Cerebellar nuclear complex (tissue), 1 donor: ENCODE measurements at regions not wholly inside any gene's neighbourhood (a gene's known extent, or its start where the extent isn't known, plus 50 kb on each side); places are given as distances from the start of the nearest gene placed in this dataset.

Experiments
- DNase-seq, 2 experiments: peaks; one replicate each; lab custom pipeline; 2025; lab: John Stamatoyannopoulos, UW

GRCh38 chr2:19035238-19035637, 323.2 kb downstream of the OSR1 start:
- no peak for DNase-seq

DNA sequence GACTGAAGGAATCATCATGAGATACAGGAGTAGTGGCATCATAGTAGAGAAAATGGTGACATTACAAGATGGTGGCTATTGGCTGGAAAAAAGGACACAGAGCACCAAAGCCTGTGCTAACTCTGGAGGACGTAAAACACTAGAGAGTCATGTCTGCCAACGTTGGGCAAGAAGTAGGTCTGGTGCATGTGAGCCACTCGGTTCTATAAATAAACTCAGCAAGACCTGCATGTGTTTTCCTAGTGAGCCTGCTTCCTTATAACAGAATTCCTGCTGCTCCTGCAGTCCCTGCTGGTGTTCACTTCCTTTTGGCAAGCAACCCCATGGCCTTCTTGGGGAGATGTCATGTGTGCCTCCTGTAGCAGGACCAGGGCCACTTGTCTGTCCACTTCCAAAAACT, 325.2 kb downstream of the OSR1 start:
- DNase-seq: no peak

GRCh38 chr2:19031642-19032041, 326.8 kb downstream of the OSR1 start:
- no peak for DNase-seq

DNA sequence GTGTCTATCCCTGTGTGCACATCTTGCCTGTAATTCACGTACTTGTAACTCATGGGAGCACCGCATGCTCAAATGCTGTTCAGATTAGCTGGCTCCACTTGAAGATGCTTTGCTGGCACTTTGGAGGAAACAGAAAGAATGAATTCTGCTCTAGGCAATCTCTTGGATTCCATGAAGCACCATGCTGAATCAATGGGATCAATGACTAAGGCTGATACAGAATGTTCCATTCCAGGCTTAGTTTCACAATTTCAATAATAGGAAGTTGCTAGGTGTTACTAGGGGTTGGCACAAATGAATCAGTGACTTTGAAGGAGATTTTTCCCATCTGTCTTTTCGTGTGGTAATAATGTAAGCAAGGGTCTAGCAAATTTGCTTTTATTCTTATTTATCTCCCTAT, 328.8 kb downstream of the OSR1 start:
- DNase-seq: no peak

GRCh38 chr2:19028587-19029375, 329.6 kb downstream of the OSR1 start:
- no peak for DNase-seq

DNA sequence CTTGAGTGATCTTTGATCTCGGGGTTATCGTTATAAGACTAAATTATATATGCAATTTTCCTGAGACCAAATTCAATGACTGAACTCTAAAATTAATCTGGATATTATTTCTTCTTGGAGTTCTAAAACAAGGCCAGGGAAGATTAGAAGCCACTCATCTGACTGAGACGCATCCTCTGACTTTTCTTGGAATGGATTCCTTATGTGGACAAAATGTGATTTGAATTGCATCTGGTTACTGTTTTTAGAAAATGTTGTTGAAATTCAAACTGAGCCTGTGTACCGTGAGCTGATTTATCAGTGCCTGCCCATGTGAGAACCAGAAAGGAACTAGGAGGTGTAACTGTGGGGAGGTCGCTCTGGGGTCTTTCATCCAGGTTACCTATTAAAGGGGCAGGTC, 330.8 kb downstream of the OSR1 start:
- no peak for DNase-seq

GRCh38 chr2:19026261-19026660, 332.2 kb downstream of the OSR1 start:
- DNase-seq: no peak

GRCh38 chr2:19022334-19022733, 336.1 kb downstream of the OSR1 start:
- DNase-seq: no peak

- DNase-seq: no peak
These were observed 336.7 kb downstream of the OSR1 start for GRCh38 chr2:19021721-19022120.

- DNase-seq: no peak
These were observed 337.3 kb downstream of the OSR1 start for GRCh38 chr2:19021100-19021476.

GRCh38 chr2:19020144-19021099, 338.0 kb downstream of the OSR1 start:
- DNase-seq: no peak

GRCh38 chr2:19009510-19009909, 348.9 kb downstream of the OSR1 start:
- DNase-seq: no peak

DNA sequence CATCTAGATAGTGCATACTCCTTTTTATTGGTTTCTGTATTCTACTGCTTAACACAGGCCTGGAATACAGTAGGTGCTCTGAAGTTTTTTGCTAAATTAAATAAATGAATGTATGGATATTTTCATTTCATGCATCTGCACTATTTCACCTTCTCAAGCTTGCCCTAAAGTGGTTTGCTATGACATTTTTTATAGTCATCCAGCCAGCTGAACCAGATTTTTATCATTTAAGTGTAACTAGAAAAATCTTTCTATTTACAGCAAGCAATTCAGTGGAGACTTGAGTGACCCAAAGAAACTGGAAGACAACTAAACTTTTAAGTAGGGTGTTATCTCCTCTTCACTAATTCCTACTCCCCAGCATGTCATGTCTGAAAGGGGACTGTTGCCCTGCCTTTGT, 354.9 kb downstream of the OSR1 start:
- DNase-seq: no peak

GRCh38 chr2:19000776-19001175, 357.6 kb downstream of the OSR1 start:
- no peak for DNase-seq

DNA sequence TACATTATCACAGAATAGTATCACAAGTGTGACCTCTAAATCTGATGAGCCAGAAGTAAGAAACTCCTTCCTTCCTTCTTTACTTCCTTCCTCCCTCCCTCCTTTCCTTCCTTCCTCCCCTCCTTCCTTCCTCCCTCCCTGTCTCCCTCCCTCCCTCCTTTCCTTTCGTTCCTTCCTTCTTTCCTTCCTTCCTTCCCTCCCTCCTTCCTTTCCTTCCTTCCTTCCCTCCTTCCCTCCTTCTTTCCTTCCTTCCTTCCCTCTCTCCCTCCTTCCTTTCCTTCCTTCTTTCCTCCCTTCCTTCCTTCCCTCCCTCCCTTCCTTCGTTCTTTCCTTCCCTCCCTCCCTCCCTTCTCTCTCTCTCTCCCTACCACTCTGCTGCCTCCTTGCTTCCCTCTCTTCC, 359.2 kb downstream of the OSR1 start:
- no peak for DNase-seq

GRCh38 chr2:18998491-18998890, 359.9 kb downstream of the OSR1 start:
- DNase-seq: no peak

GRCh38 chr2:18993756-18994338, 364.6 kb downstream of the OSR1 start:
- no peak for DNase-seq

GRCh38 chr2:18991177-18992168, 366.9 kb downstream of the OSR1 start:
- DNase-seq: peak; percentile 85 to 95

GRCh38 chr2:18988631-18989232, 369.7 kb downstream of the OSR1 start:
- DNase-seq: no peak

DNA sequence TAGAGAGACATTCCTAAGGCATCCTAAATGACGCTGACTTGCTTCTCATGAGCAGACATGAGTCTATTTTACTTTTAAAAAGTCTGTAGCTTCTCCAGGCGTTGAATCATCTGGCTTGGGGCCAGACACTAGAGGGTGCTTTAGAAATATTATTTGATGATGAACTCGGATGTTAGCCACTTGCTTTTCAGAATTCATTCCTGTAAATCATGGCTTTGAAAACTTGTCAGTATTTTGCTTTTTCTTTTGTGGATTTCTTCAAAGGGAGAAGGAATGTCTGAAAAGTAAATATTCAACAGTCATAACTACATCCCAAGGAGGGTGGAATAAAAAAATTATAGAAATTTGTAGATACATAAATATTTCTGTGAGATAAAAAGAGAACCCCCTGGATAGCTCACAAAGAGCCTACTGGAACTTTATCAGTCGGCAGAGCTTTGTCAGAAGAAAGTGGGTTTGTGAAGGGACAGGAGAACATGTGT, 370.8 kb downstream of the OSR1 start:
- DNase-seq: no peak

DNA sequence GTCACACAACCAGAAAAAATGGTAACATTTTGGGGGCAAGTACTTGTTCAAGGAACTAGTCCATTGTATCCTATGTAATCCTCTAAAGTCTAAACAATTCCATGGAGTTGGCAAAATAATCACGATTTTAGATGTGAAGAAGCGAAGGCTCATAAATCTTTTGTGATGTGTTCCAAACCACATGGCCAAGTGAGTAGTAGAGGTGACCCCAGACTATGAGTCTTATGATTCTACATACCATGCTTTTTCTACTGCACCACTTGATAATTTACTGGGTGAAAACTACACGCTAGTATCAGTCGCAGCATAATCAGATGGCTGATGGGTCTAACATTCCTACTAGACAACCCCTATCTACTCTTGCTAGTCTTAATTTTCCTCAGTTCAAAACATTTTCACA, 371.4 kb downstream of the OSR1 start:
- no peak for DNase-seq
